ENCODE measurements at regions not wholly inside any gene's neighbourhood (a gene's known extent, or its start where the extent isn't known, plus 50 kb on each side); places are given as distances from the start of the nearest gene placed in this dataset.
A peak's percentile ranks its signal among the peaks of the same experiment; 100 is the strongest.

DNA sequence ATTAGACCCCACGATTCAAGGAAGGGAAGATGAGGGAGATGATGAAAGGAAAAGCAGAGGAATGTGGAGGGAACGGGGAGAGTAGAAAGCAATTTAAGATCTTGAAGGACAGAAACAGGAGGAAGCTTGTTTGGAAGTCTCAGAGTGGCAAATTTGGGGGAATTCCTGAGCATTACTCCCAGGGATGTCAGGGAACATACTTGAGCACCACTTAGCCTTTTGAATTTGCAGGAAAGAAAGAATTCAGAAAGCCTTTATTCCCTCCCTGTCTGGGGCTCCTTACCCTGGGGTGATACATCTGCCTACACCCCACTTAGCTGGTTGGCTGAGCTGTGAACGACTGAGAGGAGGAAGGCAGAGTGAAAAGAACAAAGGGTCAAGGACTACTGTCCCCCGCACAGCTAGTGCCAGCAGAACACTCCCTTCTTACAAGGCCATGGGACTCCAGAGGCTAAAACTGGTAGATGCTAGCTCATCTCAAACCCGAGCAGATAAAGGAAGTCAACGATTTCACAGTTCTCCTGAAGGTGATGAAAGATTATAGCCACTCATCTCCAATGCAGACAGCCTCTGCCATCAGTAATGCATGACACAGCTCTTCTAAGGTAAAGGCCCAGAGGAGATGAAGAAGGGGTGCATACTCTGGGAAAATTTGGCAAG is 84.0 kb upstream of the AKIP1 start:
- DNase-seq, result no peak

DNA sequence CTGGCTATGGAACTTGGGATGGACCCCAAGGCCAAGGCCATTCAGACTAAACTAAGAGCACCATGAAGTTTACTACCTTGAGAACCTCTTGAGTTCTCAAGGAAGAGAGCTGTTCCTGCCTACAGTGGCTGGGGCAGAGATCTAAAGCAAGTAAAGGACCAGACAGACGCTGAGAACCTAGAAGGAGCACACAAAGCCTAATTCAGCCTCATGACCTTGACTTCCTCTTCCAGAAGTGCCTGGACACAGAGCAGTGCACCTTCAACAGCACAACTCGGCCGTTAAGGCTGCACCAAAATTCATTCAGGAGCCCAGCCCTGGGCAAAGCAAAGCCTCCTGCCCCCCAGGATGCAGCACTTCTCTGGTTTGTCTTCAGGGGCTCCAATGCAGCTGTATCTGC is 82.9 kb upstream of the AKIP1 start:
- DNase-seq, result no peak

DNA sequence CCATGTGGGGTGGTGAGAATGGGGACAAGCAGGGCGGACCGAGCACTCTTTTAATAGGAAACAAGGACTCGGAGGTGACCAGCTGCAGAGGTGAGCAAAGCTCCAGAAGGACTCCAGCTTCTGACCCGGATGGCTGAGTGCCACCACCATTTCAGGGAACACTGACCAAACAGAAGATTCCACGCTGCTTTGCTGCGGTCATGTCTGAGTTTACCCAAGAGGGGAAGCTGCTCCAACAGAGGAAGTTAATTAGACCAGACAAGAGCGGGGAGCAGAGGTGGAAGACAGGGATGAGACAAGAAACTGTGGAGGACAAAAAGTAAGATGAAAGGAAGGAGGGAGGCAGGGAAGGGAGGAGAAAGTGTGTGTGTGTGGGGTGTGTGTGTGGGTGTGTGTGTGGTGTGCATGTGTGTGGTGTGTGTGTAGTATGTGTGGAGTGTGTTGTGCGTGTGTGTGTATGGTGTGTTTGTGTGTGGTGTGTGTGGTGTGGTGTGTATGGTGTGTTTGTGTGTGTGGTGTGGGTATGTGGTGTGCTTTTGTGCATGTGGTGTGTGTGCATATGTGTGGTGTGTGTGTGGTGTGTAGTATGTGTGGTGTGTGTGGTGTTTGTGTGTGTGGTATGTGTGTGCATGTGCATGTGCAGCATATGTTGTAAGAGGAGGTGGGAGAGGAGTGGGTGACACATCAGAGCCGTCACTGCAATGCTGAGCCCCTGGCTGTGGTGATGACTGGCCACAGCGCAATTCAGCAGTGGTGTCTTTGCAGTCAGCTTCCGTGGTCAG is 82.2 kb upstream of the AKIP1 start:
- DNase-seq, result no peak

DNA sequence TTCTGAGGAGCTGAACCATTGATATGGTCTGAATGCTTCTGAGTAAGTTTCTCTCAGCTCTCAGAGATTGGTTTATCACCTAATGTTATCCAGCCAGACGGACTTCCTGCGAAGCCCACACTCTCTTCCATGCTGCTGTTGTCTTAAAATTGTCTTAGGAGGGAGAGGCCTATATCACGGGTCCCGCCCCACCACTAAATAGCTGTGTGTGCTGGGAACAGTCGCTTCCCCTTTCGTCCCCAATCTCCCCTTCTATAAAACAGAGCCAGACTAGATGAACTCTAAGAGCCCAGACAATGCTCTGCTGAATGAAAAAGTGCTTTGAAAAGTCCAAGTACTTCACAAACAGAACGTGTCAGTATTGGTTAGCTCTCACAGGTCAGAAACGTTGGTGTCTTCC is 81.4 kb upstream of the AKIP1 start:
- no peak for DNase-seq

DNA sequence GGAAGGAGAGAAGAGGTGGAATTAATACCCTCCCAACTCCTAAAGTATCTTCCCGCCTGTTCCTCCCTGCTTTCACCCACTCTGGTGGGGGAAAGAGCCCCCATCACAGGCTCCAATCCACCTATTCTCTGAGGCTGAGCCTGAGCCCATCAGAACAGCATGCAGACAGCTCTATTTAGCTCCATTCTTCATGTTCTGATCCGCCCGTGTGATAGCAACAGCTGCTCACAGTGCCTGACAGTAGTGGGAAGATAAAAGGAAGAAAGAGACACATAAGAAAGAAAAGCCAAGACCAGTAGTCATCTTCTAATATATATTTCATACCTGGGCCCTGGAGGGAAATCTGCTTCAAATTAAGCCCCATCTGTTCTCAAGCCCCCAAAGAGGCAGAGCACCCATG is 80.3 kb upstream of the AKIP1 start:
- no peak for DNase-seq

DNA sequence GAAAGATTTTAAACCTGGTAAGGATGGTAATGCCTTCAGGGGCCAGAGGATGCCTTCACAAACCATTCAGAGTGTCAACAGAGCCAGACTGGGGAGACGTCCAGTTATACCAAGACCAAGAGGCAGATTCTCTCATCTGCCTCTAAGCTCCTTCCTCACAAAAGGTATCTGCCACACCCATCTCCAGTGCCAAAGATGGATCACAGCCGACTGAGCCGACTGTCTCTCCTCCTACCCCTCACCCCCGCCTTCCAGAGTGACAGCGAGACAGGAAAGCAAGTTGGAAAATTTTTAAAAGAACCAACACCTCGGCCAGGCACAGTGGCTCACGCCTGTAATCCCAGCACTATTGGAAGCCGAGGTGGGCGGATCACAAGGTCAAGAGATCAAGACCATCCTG is 79.1 kb upstream of the AKIP1 start:
- DNase-seq, result no peak

DNA sequence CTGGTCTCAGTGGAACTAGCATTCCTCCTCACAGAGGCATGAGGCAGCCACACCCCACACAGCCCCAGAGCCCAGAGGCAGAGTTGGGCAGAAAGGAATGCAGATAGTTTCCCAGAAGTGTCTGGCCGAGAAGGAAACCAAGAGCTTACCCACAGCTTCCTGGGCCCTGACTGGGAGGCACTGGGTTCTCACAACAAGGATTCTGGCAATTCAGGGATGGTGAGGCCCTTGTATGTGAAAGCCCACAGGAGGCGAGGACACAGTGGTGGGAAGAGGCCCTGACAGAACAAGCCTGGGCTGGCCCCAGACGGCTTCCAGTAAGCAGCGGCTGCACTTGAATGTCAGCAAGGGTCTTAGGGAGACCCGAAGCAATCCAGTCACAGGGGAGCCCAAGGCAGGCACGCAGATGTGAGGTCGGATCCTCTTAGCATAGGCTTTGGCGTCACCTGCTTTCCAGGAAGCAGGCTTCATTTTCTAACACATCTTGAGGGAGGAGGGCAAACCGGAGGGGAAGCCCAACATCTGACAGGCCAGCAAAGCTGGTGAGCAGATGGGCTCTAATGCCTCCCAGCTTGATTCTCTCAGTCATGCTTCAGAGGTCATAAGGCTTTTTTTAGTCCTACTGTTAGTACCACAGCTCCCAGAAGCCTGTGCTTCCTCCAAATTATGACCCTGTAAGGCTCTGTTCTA is 78.3 kb upstream of the AKIP1 start:
- peak; percentile 15 for DNase-seq

DNA sequence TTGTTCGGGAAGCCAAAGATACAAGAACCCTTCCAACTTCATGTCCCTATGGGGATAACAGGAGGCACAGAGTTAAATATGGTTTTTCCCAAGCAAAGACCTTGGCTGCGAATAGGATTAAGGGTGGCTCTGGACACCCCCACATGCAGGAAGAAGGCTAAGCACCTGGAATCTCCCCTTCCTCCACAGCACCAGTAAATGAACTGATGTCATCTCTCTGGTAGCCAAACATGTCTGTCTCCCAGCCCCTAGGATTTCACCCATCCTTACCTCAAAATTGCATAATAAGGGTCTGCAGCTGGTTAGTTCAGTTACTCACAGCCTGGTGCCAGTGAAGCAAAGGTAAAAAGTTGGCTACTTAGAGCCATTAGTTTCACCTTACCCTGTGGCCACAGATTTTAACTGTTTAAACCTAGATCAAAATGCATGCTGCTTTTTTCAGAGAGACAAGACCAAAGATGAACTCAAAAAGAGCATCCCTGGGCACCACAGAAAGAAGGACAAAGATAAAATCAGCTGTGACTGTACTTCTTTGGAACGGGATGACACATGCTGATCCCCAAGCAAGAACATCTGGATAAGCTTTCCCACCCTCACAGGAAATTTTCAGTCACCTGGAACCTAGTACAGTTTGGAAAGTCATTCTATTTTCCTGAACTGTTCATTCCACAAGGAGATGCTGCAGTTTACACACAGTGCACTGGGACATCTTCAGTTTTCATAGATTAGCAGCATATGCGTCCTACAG is 77.2 kb upstream of the AKIP1 start:
- DNase-seq, result no peak

DNA sequence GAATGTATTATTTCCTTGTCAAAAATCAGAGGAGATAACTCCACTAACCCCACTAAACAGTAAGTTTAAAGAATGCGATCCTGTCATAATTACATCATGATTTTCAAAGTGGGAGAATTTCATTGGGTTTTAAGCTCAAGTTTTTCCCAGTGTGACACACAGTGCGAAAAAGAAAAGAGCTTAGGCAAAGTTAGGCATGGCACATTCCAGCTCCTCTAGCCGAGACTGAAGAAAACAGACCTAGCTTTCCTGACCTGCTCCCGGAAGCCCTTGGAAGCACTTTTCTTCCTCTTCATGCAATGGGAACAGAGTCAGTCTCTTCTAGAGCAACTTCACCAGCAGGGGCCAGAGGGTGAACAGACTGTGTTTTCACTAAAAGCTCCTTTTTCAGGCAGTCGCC is 76.6 kb upstream of the AKIP1 start:
- no peak for DNase-seq

DNA sequence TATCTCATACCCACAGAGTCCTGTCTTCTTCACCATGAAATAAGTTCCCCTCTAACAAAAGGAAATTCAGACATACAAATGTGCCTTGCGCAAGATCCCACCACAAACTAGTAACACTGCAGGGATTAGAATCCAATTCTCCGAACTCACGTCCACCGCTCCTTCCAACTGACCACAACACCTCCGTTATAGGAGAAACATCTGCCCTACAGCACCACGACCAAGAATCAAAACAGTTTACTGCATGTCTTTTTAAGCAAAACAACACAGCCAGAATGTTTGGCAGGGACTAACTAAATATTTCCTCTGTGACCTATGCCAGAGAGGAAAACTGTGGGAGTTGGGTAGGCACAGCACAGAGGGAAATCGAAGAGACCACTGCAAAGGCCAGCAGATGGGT is 72.7 kb upstream of the AKIP1 start:
- no peak for DNase-seq

DNA sequence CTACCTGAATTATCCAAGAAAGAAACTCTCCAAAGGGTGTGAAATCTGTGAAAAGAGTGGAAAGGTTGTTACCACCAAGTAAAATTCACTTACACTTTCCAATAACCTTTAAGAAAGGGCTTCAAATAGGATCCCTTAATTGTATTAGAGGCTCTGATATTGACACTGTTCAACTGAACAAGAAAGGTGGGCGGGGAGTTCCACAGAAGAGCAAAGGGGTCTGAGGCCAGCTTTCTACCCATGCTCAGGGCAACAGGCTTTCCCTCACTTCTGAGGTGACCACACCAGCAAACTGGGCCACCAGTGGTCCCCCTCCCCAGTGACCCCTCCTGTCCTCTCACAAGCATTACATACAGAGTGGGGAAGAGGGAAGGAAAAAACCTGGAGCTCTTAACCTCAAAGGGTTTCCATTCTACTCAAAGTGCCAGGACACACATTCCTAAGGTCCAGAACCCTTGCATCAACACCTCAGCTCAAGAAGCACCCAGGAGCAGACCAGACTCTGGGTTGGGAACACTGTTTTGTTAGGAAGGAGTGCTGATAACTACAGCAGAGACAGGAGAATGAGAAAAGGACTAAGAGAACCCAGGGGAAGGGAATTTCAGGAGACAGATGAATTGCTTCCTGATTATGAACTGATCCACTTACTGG is 71.6 kb upstream of the AKIP1 start:
- DNase-seq, result no peak

DNA sequence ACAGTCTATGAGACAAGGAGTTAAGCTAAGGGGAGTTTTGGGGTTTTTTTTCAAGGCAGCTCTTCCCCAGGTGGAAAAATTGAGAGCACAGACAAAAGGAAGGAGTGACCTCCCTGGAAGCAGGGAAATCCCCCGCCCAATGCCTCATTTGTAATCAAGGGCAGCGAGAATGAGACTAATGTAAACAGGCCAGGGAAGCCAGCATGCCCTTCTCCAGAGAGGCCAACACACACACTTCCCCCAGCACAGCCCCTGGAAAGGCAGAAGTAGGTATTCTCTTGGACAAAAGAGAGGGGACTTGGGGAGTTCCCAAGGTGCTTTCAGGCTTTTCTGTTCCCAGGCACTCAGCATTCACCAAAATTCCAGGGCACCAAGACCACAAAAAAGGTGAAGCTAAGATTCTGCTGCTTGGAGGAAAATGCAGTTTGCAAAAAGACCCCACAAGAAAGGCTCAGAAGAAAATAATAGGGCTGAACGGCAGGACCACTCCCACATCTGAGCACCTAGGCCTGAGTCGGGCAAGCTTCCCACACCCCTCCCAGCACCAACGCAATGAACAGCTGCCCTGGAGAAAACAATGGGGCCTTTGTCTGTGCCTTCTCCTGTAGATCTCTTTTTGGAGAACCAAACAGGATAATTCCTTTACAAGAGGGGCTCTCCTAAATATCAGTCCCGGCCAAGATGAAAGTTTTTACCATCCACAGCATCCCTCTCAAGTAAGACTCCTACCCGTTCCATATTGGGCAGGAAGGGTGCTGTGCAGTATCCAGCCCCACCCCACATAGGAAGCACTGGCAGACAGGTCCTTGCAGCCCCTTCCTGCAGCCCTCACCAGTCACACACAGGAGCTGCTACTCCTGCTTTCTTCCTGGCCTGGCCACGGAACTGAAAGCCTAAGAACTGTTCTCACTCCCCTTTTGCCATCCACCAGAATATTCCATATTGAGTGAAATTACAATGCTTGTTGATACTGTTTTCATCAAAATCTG is 70.7 kb upstream of the AKIP1 start:
- peak; percentile 64 for DNase-seq

DNA sequence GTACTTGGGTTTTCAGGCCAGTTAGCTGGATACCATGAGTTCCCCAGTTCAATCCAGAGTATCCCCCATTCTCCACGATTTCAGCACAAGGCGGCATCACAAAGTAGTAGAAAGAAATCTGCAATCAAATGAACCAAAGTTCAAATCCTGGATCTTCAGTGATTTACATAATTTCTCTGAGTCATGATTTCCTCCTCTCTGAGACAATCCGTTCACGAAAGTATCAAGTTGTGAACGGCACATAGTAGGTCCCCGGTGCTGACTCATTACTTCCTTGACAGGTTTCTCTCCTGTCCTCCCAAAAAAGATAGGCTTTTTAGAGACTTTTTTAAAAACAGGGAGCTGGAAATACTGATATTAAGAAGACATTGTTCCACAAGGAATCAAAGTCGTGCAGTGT is 69.1 kb upstream of the AKIP1 start:
- no peak for DNase-seq

DNA sequence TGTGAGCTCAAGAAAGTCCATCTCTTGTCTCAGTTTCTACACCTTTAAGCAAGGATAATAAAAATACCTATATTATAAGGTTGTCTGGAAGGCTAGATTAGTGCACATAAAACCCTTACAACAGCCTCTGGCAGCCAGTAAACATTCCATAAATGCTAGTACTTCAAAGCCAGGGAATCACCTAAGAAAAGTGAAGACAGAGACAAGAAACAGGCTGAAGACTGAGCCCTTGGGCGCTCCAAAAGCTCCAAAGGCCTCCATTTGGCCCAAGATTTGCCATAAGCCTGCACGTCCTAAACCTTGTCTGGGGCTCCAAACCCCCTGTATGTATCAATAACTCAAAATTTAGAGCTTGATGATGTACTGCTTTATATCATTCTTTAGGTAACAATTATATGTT is 52.2 kb upstream of the AKIP1 start:
- DNase-seq, result no peak
